ENCODE measurements at regions not wholly inside any gene's neighbourhood (a gene's known extent, or its start where the extent isn't known, plus 50 kb on each side); places are given as distances from the start of the nearest gene placed in this dataset.

DNA sequence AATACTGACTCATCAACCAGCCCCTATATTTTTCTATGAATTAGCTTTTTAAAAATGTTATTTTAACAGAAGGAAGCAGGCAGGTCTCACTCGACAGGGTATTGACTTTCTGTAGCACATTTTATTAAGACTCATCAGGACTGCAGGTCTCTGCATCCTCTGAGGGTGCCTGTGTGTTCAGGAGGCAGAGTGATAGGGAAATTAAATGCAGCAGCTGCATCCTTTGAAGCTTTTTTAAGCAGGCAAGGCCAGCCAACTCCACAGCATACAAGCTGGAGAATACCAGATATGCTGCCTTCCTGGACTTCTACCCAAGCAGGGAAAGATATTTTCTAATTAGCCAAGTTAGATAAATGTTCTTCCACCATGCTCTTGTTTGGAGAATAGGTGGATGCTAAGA, 124.9 kb downstream of the WSCD1 start:
- DNase-seq (ENCODE audit: low read depth, low spot score) (peak; percentile 89), FAIRE-seq (peak; percentile 50)
- POLR2A ChIA-PET = interaction anchor here (1.6 kb wide), 1 partner anchor 132 kb away, joined by 7 read pairs; no protein-coding TSS in a partner anchor
- Histone ChIP-seq H3K79me2 (ENCODE audit: control insufficient read depth, insufficient read depth, low read length) (no peaks in the 10 kb centered on the region), H3K4me1 (ENCODE audit: control insufficient read depth, extremely low read depth, insufficient read depth, low read length) (peaks cover 22% of the 10 kb centered on the region), H3K9me3 (replicated peaks; ENCODE audit: control insufficient read depth, insufficient read depth, low read length) (no peaks in the 10 kb centered on the region), H3K27me3 (ENCODE audit: control insufficient read depth in 2 of 2, insufficient read depth in 2 of 2, low read length in 2 of 2) (no peaks in the 10 kb centered on the region), H3K4me2 (ENCODE audit: insufficient read depth, low read length) (no peak overlapping the region), H4K20me1 (replicated peaks; ENCODE audit: control insufficient read depth, extremely low read depth, insufficient read depth, low read length) (no peaks in the 10 kb centered on the region), H3K9me1 (replicated peaks; ENCODE audit: control insufficient read depth, extremely low read depth, insufficient read depth, low read length) (no peaks in the 10 kb centered on the region), H3K36me3 (ENCODE audit: control insufficient read depth in 2 of 2, extremely low read depth in 1 of 2, insufficient read depth in 2 of 2, low read length in 2 of 2) (no peaks in the 10 kb centered on the region), H3K4me3 (replicated peaks in 1 of 3; ENCODE audit: insufficient read depth in 1 of 3, low read depth in 1 of 3, low read length in 3 of 3) (no peak overlapping the region), H3K27ac (ENCODE audit: insufficient read depth, low read depth, low read length) (no peak overlapping the region), H3K9ac (replicated peaks; ENCODE audit: extremely low read depth, insufficient read depth, low read length) (no peak overlapping the region), H2AFZ (ENCODE audit: low read depth, low read length) (no peak overlapping the region)
- dilution Hi-C loops (cut with MboI; ENCODE audit: extremely low pct_ligation_motif_present, low sequenced_read_pairs) = no loop called here
- intact Hi-C loops (cut with micrococcal nuclease) = no loop called here
- TF ChIP-seq, protein P1, sequence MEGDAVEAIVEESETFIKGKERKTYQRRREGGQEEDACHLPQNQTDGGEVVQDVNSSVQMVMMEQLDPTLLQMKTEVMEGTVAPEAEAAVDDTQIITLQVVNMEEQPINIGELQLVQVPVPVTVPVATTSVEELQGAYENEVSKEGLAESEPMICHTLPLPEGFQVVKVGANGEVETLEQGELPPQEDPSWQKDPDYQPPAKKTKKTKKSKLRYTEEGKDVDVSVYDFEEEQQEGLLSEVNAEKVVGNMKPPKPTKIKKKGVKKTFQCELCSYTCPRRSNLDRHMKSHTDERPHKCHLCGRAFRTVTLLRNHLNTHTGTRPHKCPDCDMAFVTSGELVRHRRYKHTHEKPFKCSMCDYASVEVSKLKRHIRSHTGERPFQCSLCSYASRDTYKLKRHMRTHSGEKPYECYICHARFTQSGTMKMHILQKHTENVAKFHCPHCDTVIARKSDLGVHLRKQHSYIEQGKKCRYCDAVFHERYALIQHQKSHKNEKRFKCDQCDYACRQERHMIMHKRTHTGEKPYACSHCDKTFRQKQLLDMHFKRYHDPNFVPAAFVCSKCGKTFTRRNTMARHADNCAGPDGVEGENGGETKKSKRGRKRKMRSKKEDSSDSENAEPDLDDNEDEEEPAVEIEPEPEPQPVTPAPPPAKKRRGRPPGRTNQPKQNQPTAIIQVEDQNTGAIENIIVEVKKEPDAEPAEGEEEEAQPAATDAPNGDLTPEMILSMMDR (IDR thresholded peaks at IDR 0.05; ENCODE audit: extremely low read depth in 1 of 2, insufficient read depth in 1 of 2, low read depth in 1 of 2, low read length in 2 of 2) = no peak
- TF ChIP-seq MYC (IDR thresholded peaks at IDR 0.05; ENCODE audit: low read depth, low read length) (no peak), EZH2 (IDR thresholded peaks at IDR 0.05; ENCODE audit: borderline replicate concordance, low read depth, low read length, severe bottlenecking) (no peak), GATA2 (IDR thresholded peaks at IDR 0.05; ENCODE audit: insufficient read depth, insufficient read length, low read depth, low read length) (no peak), POLR2AphosphoS5 (IDR thresholded peaks at IDR 0.05; ENCODE audit: insufficient read depth, low read depth, low read length) (no peak), JUN (IDR thresholded peaks at IDR 0.05; ENCODE audit: borderline replicate concordance, insufficient read depth, insufficient read length, low read depth) (no peak), POLR2A (IDR thresholded peaks at IDR 0.05; ENCODE audit: low read depth, low read length) (no peak), FOS (IDR thresholded peaks at IDR 0.05; ENCODE audit: borderline replicate concordance, insufficient read depth, low read length) (no peak), MAX (IDR thresholded peaks at IDR 0.05; ENCODE audit: insufficient read depth, insufficient read length) (no peak)
- no TSS peak for BruUV-seq (replicated peaks)
- CTCF ChIA-PET = interaction anchor here (1.0 to 2.6 kb wide), 5 partner anchors 16 to 608 kb away, joined by 3 to 10 read pairs (median 3); no protein-coding TSS in a partner anchor
